ENCODE measurements at regions not wholly inside any gene's neighbourhood (a gene's known extent, or its start where the extent isn't known, plus 50 kb on each side); places are given as distances from the start of the nearest gene placed in this dataset.

DNA sequence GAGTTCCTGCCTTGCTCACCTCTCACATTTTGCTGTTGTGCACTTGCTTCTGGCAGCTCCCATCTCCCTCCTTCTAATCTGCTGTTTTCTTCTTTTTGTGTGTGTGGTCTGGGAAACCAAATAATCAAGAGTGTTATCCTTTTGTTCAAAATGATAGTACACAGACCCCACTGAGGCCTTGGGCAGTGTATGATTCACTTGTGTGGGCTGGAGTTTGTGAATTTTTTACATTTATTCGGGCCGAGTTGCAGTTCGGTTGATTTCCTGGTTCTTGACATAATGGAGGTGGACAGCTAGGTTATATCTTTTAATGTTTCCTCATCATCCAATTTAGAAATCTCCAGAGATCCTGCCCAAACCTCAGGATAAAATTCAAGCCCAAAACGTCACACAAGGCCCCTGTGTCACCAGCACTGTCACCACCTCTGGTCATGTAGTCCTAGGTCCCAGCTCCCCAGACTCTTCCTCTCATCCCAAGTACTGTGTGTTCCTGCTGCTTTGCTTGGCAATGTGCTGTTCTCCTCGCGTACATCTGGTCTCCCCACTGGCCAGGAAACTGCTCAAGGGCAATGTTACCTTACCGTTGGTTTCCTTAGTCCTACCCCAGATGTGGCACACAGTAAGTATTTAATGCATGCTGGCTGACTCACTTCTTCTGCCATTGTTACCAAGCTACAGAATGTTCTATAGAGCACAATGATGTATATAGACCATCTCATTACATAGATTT is 55.7 kb upstream of the PHACTR2 start:
- FAIRE-seq (no peak), DNase-seq (ENCODE audit: insufficient read length, low spot score) (no peak)

DNA sequence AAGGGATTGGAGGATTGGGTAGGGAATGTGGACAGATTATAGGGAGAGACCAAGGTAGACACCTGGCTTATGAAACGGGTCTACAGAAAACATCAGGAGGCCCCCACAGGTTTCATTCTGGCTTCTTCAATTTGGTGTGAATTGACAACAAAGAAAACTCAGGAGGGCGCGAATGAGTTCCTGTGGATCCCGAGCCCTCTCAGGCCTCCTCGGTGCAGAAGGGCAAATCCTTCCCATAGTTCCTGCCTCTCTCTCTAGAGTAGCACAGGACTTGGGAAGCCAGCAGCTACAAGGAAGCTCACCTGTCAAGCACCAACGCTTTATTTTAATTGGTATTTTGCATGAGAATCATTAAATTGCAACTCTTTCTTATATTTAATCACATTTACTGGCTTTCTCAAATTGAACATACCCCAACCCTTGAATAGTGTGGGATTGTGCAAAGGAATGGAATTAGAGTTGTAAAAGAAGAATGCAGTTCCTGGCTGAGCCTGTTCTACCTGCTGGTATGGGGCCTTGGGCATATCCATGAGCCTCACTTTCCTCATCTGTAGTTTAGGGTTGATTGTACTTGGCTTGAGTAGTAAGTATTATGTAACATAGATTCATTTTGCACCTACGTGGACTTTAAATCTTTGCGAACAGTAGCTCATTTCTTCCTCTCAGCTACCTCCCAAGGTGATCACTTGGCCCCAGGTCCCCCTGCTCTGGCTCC is 56.4 kb upstream of the PHACTR2 start:
- DNase-seq (ENCODE audit: insufficient read length, low spot score) = no peak
- no peak for FAIRE-seq

DNA sequence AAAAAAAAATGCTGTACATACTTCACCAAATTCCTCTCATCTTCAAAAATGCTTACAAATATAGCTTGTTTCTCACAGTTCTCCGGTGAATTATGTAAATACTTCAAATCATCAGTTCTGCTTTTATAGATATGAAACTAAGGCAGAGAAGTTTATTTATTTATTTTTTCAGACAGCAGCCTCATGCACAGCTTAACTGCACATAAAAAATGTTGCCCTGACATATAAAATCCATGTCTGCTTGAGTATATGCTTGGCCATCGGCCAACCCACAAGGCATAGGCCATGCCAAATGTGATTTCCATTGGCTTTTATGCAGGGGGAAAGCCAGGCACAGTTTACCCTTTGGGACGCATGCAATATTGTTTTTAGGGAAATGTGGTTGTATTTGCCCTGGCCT is 57.3 kb upstream of the PHACTR2 start:
- FAIRE-seq = no peak
- DNase-seq (ENCODE audit: insufficient read length, low spot score) = no peak

DNA sequence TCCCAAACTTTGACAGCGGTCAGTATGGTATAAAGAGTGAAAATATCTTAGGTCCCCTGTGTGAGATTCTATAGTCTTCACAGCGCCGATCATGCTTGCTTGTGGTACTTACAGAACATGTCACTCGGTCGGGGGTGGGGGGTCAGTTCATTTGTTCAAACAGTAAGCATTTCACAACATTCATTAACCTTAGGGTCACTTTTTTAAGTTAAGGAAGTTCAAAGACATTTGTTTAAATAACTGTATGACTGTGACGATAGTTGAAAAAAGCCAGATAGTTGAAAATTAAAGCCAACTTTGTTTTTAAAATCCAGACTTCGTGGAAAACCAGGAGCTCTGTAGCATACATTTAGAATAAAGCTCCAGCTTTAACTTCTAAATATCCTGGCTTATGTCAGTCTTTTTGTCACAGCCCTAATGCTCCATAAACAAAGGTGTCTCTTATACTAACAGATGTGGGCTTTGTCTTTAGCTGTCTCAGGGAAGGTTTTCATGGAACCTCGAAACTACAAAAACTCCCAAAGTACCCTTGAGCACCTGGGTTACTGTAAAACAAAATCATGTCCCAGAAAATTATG is 57.9 kb upstream of the PHACTR2 start:
- FAIRE-seq (no peak), DNase-seq (ENCODE audit: insufficient read length, low spot score) (no peak)

DNA sequence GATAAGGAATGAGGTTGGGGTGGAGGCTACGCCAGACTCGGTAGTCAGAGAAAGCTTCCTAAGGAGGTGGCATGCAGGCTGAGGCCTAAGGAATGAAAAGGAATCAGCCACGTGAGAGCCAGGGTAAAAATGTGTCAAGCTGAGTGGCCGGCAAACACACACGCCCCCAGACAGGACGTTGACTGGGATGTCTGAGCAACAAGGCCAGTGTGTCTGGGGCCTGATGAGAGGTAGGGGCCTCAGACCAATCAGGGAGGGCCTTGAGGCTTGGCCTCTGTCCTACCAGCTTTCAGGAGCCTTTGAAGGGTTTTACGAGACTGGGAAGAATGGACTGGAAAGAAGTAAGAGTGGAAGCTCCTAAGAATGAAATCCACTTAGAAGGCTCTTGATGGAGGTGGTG is 61.0 kb upstream of the PHACTR2 start:
- DNase-seq (ENCODE audit: insufficient read length, low spot score) = no peak
- FAIRE-seq = no peak

DNA sequence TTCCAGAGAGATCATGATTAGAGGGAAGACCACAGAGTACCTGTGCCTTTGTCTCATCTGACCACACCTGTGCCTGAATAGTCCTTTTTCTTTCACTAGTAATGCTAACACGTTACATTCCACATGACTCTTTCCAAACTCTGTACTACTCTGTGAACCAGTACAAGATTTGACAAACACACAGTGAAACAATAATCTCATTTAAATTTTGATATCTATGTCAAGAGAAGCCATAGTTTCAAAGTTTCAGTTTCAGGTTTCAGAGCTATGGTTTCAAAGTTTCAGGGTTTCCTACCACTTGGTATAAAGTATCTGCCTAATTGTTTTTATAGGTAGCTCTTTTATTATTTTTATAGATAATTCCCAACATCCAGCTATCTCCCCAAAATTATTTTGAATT is 62.0 kb upstream of the PHACTR2 start:
- FAIRE-seq (peak; percentile 54), DNase-seq (ENCODE audit: insufficient read length, low spot score) (no peak)

DNA sequence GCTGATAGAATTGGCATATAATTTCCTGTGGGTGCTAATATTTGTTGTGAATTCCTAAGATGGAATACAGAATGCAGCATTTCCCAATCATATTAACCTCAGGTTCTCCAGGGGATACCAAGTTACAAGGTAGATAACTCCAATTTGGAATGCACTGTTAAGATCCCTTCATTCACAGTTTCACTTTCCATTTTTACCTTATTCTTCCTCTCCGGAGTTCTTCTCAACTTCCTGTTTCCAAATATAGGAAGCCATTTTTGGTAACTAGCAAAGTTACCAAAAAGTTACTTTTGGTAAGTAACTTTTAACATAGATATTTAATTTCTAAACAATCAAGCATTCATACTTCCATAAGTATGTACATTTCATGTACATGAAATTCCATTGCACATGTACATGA is 63.5 kb upstream of the PHACTR2 start:
- no peak for FAIRE-seq
- no peak for DNase-seq (ENCODE audit: insufficient read length, low spot score)

DNA sequence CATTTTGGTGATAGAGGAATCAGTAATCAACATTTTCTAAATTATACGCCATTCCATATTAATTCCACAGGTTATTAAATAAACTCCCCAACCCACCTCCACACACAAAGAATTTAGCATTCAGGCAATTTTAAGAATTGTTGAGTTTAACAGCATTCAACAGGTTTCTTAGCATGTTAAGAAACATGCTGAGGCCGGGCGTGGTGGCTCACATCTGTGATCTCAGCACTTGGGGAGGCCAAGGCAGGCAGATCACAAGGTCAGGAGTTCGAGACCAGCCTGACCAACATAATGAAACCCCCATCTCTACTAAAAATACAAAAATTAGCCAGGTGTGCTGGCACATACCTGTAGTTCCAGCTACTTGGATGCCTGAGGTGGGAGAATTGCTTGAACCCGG is 64.0 kb upstream of the PHACTR2 start:
- FAIRE-seq = no peak
- DNase-seq (ENCODE audit: insufficient read length, low spot score) = no peak

DNA sequence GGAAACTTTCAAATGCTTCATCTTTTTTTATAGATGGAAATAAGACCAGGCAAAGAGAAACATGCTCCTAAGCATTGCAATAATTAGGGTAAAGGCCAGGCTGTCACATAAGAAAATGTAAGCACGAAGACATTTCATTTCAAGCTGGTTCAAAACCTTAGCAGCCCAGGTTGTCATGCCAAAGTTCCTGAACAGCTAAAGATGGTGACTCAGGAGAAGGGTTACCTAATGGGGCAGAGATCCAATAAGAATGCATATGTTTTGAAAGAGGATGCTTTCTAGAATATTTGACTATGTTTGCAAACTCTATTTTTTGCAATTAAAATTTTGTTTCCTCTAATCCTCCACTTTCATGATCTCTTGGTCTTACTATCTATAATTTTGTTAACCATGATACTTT is 65.6 kb upstream of the PHACTR2 start:
- DNase-seq (ENCODE audit: insufficient read length, low spot score) = no peak
- FAIRE-seq = no peak

DNA sequence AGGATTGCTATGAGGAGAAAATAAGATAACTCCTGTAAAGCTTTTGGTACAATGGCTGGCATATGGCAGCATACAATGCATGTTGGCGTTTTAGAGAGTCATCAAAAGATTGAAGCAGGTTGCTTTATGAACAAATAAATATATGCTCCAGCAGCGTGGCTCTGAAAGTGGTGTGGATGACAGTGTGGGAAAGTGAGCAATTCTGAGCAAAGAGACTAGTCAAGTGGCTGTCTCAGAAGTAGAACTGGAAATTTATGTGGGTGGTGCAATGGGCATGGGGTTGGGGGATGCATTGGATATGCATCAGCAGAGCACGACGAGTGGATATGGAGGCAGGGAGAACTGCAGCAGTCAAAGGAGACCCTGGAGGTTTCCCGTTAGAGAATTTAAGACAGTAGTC is 66.2 kb upstream of the PHACTR2 start:
- DNase-seq (ENCODE audit: insufficient read length, low spot score) (no peak), FAIRE-seq (no peak)

DNA sequence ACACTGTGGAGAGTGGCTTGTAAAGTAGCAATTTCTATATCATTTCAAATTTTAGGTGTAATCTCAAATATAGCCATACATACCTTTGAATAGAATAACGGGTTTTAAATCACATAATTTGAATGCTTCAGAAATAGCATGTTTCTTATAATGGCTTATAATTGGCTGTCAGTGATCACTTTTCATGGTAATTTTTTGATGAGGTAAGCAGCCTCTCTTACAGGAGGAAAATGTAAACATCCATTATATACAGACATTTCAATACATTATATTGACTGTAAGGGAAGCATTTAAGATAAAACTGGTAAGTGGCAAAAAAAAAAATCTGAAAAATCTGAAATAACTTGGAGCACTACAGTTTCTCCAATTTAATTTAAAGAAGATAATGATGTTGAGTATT is 67.8 kb upstream of the PHACTR2 start:
- DNase-seq (ENCODE audit: insufficient read length, low spot score) (no peak), FAIRE-seq (no peak)

DNA sequence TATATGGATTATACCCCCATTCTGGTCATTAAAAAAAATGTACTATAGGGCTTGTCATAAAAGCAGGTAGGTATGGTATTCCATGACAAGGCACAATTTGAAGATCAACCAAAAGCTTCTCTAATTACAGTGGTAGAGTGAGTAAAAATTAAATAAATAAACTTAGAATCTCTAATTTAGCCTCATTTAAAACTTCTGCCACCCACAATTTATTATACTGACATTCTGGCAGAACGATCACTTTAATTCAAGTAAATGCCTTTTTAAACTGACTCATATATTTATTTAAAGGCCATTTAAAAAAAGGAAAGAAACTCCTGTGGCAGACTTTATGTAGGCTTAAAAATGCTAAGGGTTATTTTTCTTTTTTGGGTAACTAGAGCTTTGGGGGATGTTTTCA is 68.3 kb upstream of the PHACTR2 start:
- FAIRE-seq = no peak

DNA sequence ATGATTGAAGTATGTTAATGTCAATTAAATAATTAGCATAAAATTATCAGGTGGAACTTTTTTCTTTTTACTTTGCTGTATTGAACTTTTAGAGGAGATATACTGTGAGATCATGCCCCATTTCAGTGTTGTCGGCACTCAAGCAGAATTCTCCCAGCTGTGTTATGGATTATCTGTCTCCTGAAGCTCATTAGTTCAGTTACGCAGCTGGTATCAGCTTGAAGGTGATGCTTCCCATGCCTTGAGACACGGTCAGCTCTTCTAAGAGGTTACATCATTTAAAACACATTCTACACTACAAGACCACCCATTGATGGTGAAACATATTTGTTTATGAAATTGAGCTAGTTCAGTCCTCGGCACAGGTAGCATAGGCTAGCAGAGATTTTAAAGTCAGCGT is 68.9 kb upstream of the PHACTR2 start:
- DNase-seq (ENCODE audit: insufficient read length, low spot score) (no peak), FAIRE-seq (no peak)

More for the DNA sequence above, 68.3 kb upstream of the PHACTR2 start:
- DNase-seq (ENCODE audit: insufficient read length, low spot score) = no peak

DNA sequence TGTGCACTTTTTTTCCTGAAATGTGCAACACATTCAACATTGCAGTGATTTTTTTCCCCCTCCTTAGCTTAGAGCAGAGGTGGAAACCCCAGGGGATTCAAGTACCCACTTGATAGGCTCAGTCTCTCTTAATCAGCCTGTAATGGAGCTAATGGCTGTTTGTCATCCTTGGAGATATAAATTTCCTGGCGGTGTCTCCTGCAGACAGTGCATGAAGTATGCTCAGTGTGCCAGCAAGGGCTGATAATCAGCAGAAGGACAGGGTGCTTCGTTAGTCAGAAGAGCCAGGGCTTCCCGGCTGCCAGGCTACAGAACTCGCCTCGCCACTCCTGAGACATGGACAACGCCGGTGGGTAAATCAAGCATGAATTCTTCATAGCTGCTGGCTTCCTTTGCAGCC is 69.8 kb upstream of the PHACTR2 start:
- FAIRE-seq = no peak
- DNase-seq (ENCODE audit: insufficient read length, low spot score) = no peak

DNA sequence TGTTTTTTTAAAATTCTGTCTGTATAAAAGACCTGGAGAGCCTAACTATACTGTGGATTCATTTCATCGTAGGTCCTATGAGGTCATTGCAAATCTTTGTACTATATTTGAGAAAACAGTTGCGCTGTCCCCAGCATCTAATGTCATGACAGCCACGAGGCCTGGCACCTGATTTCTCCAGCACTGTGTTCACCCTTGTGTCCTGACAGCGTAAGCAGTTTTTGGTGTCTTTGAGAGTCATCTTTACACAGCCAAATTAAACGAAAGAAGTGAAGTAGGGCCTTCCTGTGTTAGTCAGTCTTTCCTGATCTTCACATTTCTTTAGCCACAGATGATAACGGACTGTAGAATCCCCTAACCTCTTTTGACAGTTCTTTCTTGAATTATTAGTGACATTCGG is 70.6 kb upstream of the PHACTR2 start:
- DNase-seq (ENCODE audit: insufficient read length, low spot score) (no peak), FAIRE-seq (no peak)

DNA sequence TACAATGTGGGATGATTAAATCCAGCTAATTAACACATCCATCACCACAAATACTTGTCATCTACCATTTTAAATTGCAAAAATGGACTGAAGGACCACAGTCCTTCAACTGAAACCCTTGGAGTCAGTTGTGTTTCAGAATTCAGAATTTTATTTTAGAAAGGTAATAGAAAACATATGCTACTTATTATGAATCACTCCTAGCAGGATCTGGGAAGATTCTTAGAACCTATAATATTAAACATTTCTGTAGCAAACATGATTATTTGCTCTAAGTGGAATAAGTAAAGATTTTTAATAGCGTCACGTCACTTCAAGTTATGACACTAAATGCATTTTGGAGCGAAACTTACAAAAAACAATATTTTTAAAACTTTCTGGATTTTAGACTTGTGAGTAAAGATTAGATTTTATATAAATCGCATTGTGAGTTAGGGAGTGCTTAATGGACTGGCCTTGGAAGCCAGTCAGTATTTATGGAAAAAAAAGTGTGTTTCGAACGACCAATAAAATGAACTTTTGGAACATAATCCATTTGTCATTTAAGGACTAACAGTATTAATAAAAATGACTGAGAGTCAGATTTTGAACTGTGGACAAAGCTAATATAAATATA is 71.8 kb upstream of the PHACTR2 start:
- FAIRE-seq (no peak), DNase-seq (ENCODE audit: insufficient read length, low spot score) (no peak)

DNA sequence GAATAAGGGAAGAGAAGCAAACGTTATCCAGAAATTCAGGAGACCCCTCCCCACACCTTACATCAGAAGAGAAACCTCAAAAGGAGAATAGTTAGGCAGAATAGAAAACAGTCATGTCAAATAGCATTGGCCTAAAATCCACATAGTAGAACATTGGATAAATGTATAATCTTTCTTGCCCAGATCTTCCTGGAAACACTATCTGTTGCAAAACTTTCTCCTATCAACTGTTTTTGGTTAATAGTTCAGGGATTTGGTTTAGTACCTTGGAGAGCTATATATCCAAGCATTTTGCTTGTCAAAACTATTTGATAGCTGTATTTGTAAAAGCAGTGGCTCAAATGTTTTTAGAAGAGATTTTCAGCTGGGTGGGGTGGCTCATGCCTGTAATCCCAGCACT is 74.3 kb upstream of the PHACTR2 start:
- DNase-seq (ENCODE audit: insufficient read length, low spot score) = no peak
- no peak for FAIRE-seq

DNA sequence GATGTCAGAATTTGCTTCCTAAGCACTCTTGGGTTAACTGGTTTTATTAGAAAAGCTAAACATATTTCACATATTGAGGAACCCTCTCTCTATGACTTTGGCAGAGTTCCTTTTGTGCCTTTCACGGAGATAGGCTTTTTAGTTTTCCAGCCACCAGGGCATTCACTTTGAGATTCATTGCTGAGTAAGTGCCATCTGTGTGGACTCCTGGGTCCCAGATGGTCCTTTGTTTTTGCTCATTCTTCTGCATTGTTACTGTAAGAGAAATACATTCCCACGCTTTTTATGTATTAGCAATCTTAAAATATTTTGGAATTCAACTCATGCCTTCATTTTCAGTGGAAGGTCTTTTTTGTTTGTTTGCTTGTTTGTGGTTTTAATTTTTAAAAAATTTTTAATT is 76.3 kb upstream of the PHACTR2 start:
- no peak for FAIRE-seq
- DNase-seq (ENCODE audit: insufficient read length, low spot score) = no peak

DNA sequence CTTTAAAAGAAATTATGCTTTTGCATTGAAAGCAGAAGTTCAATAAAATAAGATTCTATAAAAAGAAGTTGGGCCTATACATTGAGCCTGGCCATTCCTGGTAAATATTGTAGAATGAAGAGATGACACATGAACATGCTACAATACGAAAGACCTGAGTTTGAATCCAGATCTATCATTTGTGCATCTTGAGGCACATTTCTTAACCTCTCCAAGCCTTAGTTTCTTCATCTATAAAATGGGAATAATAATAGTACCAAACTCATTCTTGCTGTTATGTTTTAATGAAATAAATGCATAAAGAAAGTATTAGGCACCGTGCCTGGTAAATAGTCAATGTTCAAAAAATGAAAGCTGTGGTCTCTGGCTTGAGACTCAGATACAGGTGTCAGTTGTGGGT is 76.9 kb upstream of the PHACTR2 start:
- FAIRE-seq = no peak

DNA sequence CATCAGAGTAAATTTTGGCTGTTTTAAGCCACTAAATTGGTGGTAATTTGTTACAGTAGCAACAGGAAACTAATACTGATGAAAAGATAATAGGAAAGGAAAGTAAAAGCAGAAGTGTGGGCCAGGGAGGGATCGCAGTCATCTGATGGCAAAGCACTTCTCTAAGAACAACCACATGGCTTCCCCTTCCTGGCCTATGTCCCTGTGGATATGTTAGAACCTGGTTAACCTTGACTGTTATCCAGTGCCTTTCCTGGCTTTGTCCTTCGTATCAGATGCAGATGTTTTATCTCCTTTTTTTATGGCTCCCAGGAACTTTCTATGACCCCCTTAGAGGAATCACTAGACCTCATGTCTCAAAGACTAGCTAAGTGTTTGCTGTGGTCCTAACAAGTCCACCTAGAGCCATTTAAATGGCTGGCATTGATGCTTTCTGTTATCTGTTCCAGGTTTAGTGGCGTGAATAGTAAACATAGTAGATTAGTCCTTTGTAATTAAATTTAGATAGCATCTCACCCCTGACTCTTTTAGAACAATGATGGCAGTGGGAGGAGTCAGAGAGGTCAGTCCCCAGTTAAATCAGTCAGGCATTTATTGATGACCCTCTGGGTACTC is 79.2 kb upstream of the PHACTR2 start:
- FAIRE-seq (no peak), DNase-seq (ENCODE audit: insufficient read length, low spot score) (no peak)

More for the DNA sequence above, 76.9 kb upstream of the PHACTR2 start:
- no peak for DNase-seq (ENCODE audit: insufficient read length, low spot score)

DNA sequence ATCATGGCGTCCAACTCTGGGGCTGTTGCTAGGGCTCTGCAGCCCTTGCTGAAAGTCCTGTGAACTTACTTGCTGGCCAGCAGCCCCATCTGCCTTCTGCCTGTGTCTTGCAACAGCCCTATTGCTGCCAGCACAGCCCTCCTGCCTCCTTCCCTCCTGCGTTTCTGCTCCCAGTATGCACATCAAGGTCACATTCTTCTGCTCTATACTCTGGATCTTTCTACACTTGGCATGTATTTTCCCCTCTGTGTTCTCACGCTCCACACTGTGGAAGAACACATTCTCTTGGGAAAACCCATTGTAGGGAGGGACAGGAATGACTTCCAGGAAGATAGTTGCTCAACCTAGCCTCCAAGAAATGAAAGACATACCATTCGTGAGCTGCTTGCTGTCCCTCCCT is 80.9 kb upstream of the PHACTR2 start:
- no peak for DNase-seq (ENCODE audit: insufficient read length, low spot score)
- FAIRE-seq = no peak

Measured in GM19239 (cell line).